Lower lobe of right lung (tissue), 2 donors: ENCODE measurements at regions not wholly inside any gene's neighbourhood (a gene's known extent, or its start where the extent isn't known, plus 50 kb on each side); places are given as distances from the start of the nearest gene placed in this dataset.
"Not testable (repeated sequence)": the region's sequence is repeated elsewhere in the genome, so short reads cannot be mapped to it uniquely, and the experiment has no call there.

Source experiments
- ATAC-seq, 2 donors: fragments of 200-7000 bp; cut with Tn5 transposase; one replicate each; pipeline ENCODE4 v1.9.1; 2020 to 2022; ENCODE audit warnings: mild to moderate bottlenecking in 2 of 2, moderate library complexity in 2 of 2
- DNase-seq: peaks from one replicate; pipeline ENCODE4 v3.0.0-alpha.2; 2020
- H3K27ac ChIP-seq: fragments of 200-600 bp; one replicate; pipeline ENCODE4 v1.8.0; 2022
- H3K27me3 ChIP-seq: fragments of 200-600 bp; one replicate; pipeline ENCODE4 v1.8.0; 2022; ENCODE audit warnings: low read depth
- H3K36me3 ChIP-seq: fragments of 200-600 bp; one replicate; pipeline ENCODE4 v1.8.0; 2022; ENCODE audit warnings: mild to moderate bottlenecking
- H3K4me1 ChIP-seq: fragments of 200-600 bp; one replicate; pipeline ENCODE4 v1.8.0; 2022
- H3K4me3 ChIP-seq: fragments of 200-600 bp; one replicate; pipeline ENCODE4 v1.8.0; 2022; ENCODE audit warnings: mild to moderate bottlenecking
- H3K9me3 ChIP-seq: fragments of 200-600 bp; one replicate; pipeline ENCODE4 v1.8.0; 2022
- intact Hi-C: fragments of 100-400 bp; cut with DNase I; formaldehyde crosslinking; loops from one replicate; pipeline ENCODE4 v1.11.0; 2022
- TF ChIP-seq, protein P1 (sequence below): fragments of 200-600 bp; IDR thresholded peaks from one replicate; pipeline ENCODE4 v1.8.0; 2022; ENCODE audit warnings: antibody characterized with exemption, mild to moderate bottlenecking
- donor health status: DM: no; HTN: yes; CAD: no; lungs with severe emphysema.

- intact Hi-C loops = no loop called here
- Histone ChIP-seq H3K27ac (no peak overlapping the region), H3K27me3 (no peaks in the 10 kb centered on the region), H3K36me3 (no peaks in the 10 kb centered on the region), H3K4me1 (no peaks in the 10 kb centered on the region), H3K9me3 (no peaks in the 10 kb centered on the region), H3K4me3 (no peak overlapping the region)
- ATAC-seq = peak in 1 of 2 donors; percentile 9
- no peak for DNase-seq
- TF ChIP-seq, protein P1, sequence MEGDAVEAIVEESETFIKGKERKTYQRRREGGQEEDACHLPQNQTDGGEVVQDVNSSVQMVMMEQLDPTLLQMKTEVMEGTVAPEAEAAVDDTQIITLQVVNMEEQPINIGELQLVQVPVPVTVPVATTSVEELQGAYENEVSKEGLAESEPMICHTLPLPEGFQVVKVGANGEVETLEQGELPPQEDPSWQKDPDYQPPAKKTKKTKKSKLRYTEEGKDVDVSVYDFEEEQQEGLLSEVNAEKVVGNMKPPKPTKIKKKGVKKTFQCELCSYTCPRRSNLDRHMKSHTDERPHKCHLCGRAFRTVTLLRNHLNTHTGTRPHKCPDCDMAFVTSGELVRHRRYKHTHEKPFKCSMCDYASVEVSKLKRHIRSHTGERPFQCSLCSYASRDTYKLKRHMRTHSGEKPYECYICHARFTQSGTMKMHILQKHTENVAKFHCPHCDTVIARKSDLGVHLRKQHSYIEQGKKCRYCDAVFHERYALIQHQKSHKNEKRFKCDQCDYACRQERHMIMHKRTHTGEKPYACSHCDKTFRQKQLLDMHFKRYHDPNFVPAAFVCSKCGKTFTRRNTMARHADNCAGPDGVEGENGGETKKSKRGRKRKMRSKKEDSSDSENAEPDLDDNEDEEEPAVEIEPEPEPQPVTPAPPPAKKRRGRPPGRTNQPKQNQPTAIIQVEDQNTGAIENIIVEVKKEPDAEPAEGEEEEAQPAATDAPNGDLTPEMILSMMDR = no peak
Observed at GRCh38 chr5:130759061-130759460, 406.0 kb downstream of the HINT1 start.

- ATAC-seq (no peak), DNase-seq (no peak)
- Histone ChIP-seq H3K27ac (no peak overlapping the region), H3K9me3 (peaks cover 3% of the 10 kb centered on the region), H3K4me1 (no peaks in the 10 kb centered on the region), H3K4me3 (no peak overlapping the region), H3K36me3 (no peaks in the 10 kb centered on the region), H3K27me3 (no peaks in the 10 kb centered on the region)
- intact Hi-C loops = no loop called here
- TF ChIP-seq, protein P1 = no peak
Observed at GRCh38 chr5:130747556-130747955, 417.5 kb downstream of the HINT1 start.

GRCh38 chr5:130746641-130747040 is 418.4 kb downstream of the HINT1 start:
- H3K27me3 ChIP-seq, H3K4me3 ChIP-seq, H3K4me1 ChIP-seq, DNase-seq, H3K36me3 ChIP-seq, intact Hi-C loops, H3K9me3 ChIP-seq, ATAC-seq, H3K27ac ChIP-seq: not testable (repeated sequence)

DNA sequence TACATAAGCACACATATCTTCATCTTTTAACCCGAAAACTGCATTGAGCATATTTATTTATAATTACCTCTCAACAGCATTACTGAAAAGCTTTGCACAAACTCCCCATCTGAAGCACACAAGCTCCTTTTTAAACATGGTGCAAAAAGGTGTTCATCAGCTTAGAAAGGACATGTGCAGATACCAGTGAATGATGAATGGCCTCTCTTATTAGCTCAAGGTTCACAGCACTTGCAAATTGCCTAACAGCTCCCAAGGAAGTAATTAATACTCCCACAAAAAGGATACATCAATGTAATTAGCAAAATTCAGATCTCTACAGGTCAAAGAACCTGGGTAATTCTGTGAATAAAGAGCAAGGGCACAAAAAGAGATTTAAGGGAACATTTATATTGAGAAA is 422.0 kb downstream of the HINT1 start:
- DNase-seq (no peak), ATAC-seq (no peak)
- no peaks in the 10 kb centered on the region for H3K4me1 ChIP-seq
- H3K27me3 ChIP-seq = no peaks in the 10 kb centered on the region
- H3K36me3 ChIP-seq = no peaks in the 10 kb centered on the region
- TF ChIP-seq, protein P1 = no peak
- peaks cover 9% of the 10 kb centered on the region for H3K9me3 ChIP-seq
- intact Hi-C loops = no loop called here
- H3K27ac ChIP-seq = no peak overlapping the region
- H3K4me3 ChIP-seq = no peak overlapping the region

- DNase-seq (no peak), ATAC-seq (no peak)
- Histone ChIP-seq H3K27me3 (no peaks in the 10 kb centered on the region), H3K4me3 (no peak overlapping the region), H3K4me1 (no peaks in the 10 kb centered on the region), H3K27ac (no peak overlapping the region), H3K9me3 (peaks cover 5% of the 10 kb centered on the region), H3K36me3 (no peaks in the 10 kb centered on the region)
- intact Hi-C loops = no loop called here
- TF ChIP-seq, protein P1 = no peak
Observed at GRCh38 chr5:130740047-130740569, 424.9 kb downstream of the HINT1 start.

- no peak overlapping the region for H3K4me3 ChIP-seq
- no peak overlapping the region for H3K27ac ChIP-seq
- no peaks in the 10 kb centered on the region for H3K4me1 ChIP-seq
- H3K9me3 ChIP-seq = no peaks in the 10 kb centered on the region
- H3K27me3 ChIP-seq = no peaks in the 10 kb centered on the region
- H3K36me3 ChIP-seq = no peaks in the 10 kb centered on the region
- intact Hi-C loops = no loop called here
- ATAC-seq (no peak), DNase-seq (no peak)
- TF ChIP-seq, protein P1 = no peak
Observed at GRCh38 chr5:130731839-130732238, 433.2 kb downstream of the HINT1 start.
